ENCODE measurements at regions not wholly inside any gene's neighbourhood (a gene's known extent, or its start where the extent isn't known, plus 50 kb on each side); places are given as distances from the start of the nearest gene placed in this dataset.

- DNase-seq (ENCODE audit: low read depth) = no peak
Measured at GRCh38 chr9:1331546-1332038, 281.4 kb downstream of the DMRT2 start.

- no peak for DNase-seq (ENCODE audit: low read depth)
Measured at GRCh38 chr9:1332156-1332555, 282.0 kb downstream of the DMRT2 start.

GRCh38 chr9:1335174-1335573 is 285.0 kb downstream of the DMRT2 start:
- no peak for DNase-seq (ENCODE audit: low read depth)

- DNase-seq (ENCODE audit: low read depth) = peak; percentile 2
Measured at GRCh38 chr9:1337169-1337568, 287.0 kb downstream of the DMRT2 start.

GRCh38 chr9:1340390-1340789 is 290.2 kb downstream of the DMRT2 start:
- no peak for DNase-seq (ENCODE audit: low read depth)

GRCh38 chr9:1353291-1353690 is 303.1 kb downstream of the DMRT2 start:
- peak; percentile 2 for DNase-seq (ENCODE audit: low read depth)

- no peak for DNase-seq (ENCODE audit: low read depth)
Measured at GRCh38 chr9:1354086-1354485, 303.9 kb downstream of the DMRT2 start.

GRCh38 chr9:1354606-1355005 is 304.4 kb downstream of the DMRT2 start:
- no peak for DNase-seq (ENCODE audit: low read depth)

GRCh38 chr9:1355656-1356055 is 305.5 kb downstream of the DMRT2 start:
- no peak for DNase-seq (ENCODE audit: low read depth)

GRCh38 chr9:1362845-1363244 is 312.7 kb downstream of the DMRT2 start:
- DNase-seq (ENCODE audit: low read depth) = no peak

GRCh38 chr9:1366276-1366675 is 316.1 kb downstream of the DMRT2 start:
- DNase-seq (ENCODE audit: low read depth) = no peak

- DNase-seq (ENCODE audit: low read depth) = no peak
Measured at GRCh38 chr9:1369297-1369696, 319.1 kb downstream of the DMRT2 start.

GRCh38 chr9:1373445-1373844 is 323.3 kb downstream of the DMRT2 start:
- no peak for DNase-seq (ENCODE audit: low read depth)

- no peak for DNase-seq (ENCODE audit: low read depth)
Measured at GRCh38 chr9:1383899-1384455, 333.8 kb downstream of the DMRT2 start.

- DNase-seq (ENCODE audit: low read depth) = no peak
Measured at GRCh38 chr9:1384816-1385215, 334.7 kb downstream of the DMRT2 start.

GRCh38 chr9:1386420-1386819 is 336.3 kb downstream of the DMRT2 start:
- DNase-seq (ENCODE audit: low read depth) = no peak

GRCh38 chr9:1388216-1388615 is 338.1 kb downstream of the DMRT2 start:
- no peak for DNase-seq (ENCODE audit: low read depth)

- no peak for DNase-seq (ENCODE audit: low read depth)
Measured at GRCh38 chr9:1400983-1401382, 350.8 kb downstream of the DMRT2 start.

GRCh38 chr9:1404940-1405339 is 354.8 kb downstream of the DMRT2 start:
- no peak for DNase-seq (ENCODE audit: low read depth)

GRCh38 chr9:1411826-1412225 is 361.7 kb downstream of the DMRT2 start:
- DNase-seq (ENCODE audit: low read depth) = no peak

GRCh38 chr9:1414711-1415131 is 364.6 kb downstream of the DMRT2 start:
- DNase-seq (ENCODE audit: low read depth) = no peak

GRCh38 chr9:1415146-1415545 is 365.0 kb downstream of the DMRT2 start:
- no peak for DNase-seq (ENCODE audit: low read depth)

- DNase-seq (ENCODE audit: low read depth) = no peak
Measured at GRCh38 chr9:1416261-1416660, 366.1 kb downstream of the DMRT2 start.

- no peak for DNase-seq (ENCODE audit: low read depth)
Measured at GRCh38 chr9:1421436-1421835, 371.3 kb downstream of the DMRT2 start.

All from renal cortical epithelial cell (primary cell).